ENCODE measurements at regions not wholly inside any gene's neighbourhood (a gene's known extent, or its start where the extent isn't known, plus 50 kb on each side); places are given as distances from the start of the nearest gene placed in this dataset.

- H3K79me2 ChIP-seq (ENCODE audit: control insufficient read depth, insufficient read depth, low read length): no peaks in the 10 kb centered on the region
- H4K20me1 ChIP-seq (ENCODE audit: control insufficient read depth, extremely low read depth, insufficient read depth, low read length): no peaks in the 10 kb centered on the region
- dilution Hi-C loops (cut with MboI; ENCODE audit: extremely low pct_ligation_motif_present, low sequenced_read_pairs): no loop called here
- TF ChIP-seq CTCF (optimal IDR thresholded peaks at IDR 0.05 in 1 of 3, IDR thresholded peaks at IDR 0.05 in 1 of 3, conservative IDR thresholded peaks at IDR 0.05 in 1 of 3; ENCODE audit: extremely low read depth in 1 of 3, insufficient read depth in 2 of 3, low read length in 3 of 3): no peak
- no peak for TF ChIP-seq EZH2 (IDR thresholded peaks at IDR 0.05; ENCODE audit: low read length)
- FAIRE-seq (no peak), DNase-seq (ENCODE audit: low read depth, low spot score) (no peak)
- peaks cover 7% of the 10 kb centered on the region for H3K27me3 ChIP-seq (ENCODE audit: control insufficient read depth, extremely low read depth, insufficient read depth, low read length)
- no peaks in the 10 kb centered on the region for H3K4me1 ChIP-seq (ENCODE audit: control insufficient read depth, extremely low read depth, insufficient read depth, low read length)
- no peak overlapping the region for H3K27ac ChIP-seq (ENCODE audit: control insufficient read depth, insufficient read depth, low read length)
- H3K9me1 ChIP-seq (ENCODE audit: control insufficient read depth, extremely low read depth, insufficient read depth, low read length): no peaks in the 10 kb centered on the region
- H3K4me2 ChIP-seq (ENCODE audit: control insufficient read depth, extremely low read depth, insufficient read depth, low read depth, low read length): no peak overlapping the region
- no peak overlapping the region for H3K9ac ChIP-seq (ENCODE audit: control insufficient read depth, extremely low read depth, insufficient read depth, low read length)
- no peaks in the 10 kb centered on the region for H3K36me3 ChIP-seq (ENCODE audit: control insufficient read depth in 2 of 2, extremely low read depth in 1 of 2, insufficient read depth in 2 of 2, low read length in 2 of 2)
- H2AFZ ChIP-seq (ENCODE audit: control insufficient read depth, low read length): no peak overlapping the region
- H3K4me3 ChIP-seq (ENCODE audit: control insufficient read depth in 2 of 3, extremely low read depth in 1 of 3, insufficient read depth in 2 of 3, low read depth in 1 of 3, low read length in 3 of 3): no peak overlapping the region
- no peaks in the 10 kb centered on the region for H3K9me3 ChIP-seq (ENCODE audit: control insufficient read depth, low read depth, low read length)
Observed at GRCh38 chr13:27861165-27861564, 58.6 kb upstream of the PDX1 start.

GRCh38 chr13:27868641-27869435 is 51.0 kb upstream of the PDX1 start:
- Histone ChIP-seq H3K27ac (ENCODE audit: control insufficient read depth, insufficient read depth, low read length) (no peak overlapping the region), H3K79me2 (ENCODE audit: control insufficient read depth, insufficient read depth, low read length) (no peaks in the 10 kb centered on the region), H3K4me1 (ENCODE audit: control insufficient read depth, extremely low read depth, insufficient read depth, low read length) (no peaks in the 10 kb centered on the region), H3K9ac (ENCODE audit: control insufficient read depth, extremely low read depth, insufficient read depth, low read length) (no peak overlapping the region), H4K20me1 (ENCODE audit: control insufficient read depth, extremely low read depth, insufficient read depth, low read length) (no peaks in the 10 kb centered on the region), H3K4me3 (ENCODE audit: control insufficient read depth in 2 of 3, extremely low read depth in 1 of 3, insufficient read depth in 2 of 3, low read depth in 1 of 3, low read length in 3 of 3) (no peak overlapping the region), H3K4me2 (ENCODE audit: control insufficient read depth, extremely low read depth, insufficient read depth, low read depth, low read length) (no peak overlapping the region), H3K9me1 (ENCODE audit: control insufficient read depth, extremely low read depth, insufficient read depth, low read length) (no peaks in the 10 kb centered on the region), H3K9me3 (ENCODE audit: control insufficient read depth, low read depth, low read length) (no peaks in the 10 kb centered on the region), H3K27me3 (ENCODE audit: control insufficient read depth, extremely low read depth, insufficient read depth, low read length) (no peaks in the 10 kb centered on the region), H3K36me3 (ENCODE audit: control insufficient read depth in 2 of 2, extremely low read depth in 1 of 2, insufficient read depth in 2 of 2, low read length in 2 of 2) (no peaks in the 10 kb centered on the region), H2AFZ (ENCODE audit: control insufficient read depth, low read length) (no peak overlapping the region)
- TF ChIP-seq CTCF (optimal IDR thresholded peaks at IDR 0.05 in 1 of 3, IDR thresholded peaks at IDR 0.05 in 1 of 3, conservative IDR thresholded peaks at IDR 0.05 in 1 of 3; ENCODE audit: extremely low read depth in 1 of 3, insufficient read depth in 2 of 3, low read length in 3 of 3): peak in 2 of 3 experiments; percentile 47 to 48
- no peak for TF ChIP-seq EZH2 (IDR thresholded peaks at IDR 0.05; ENCODE audit: low read length)
- DNase-seq (ENCODE audit: low read depth, low spot score): no peak
- no peak for FAIRE-seq
- dilution Hi-C loops (cut with MboI; ENCODE audit: extremely low pct_ligation_motif_present, low sequenced_read_pairs): no loop called here

All from keratinocyte (primary cell).